SK-N-DZ (cell line): ENCODE measurements at regions not wholly inside any gene's neighbourhood (a gene's known extent, or its start where the extent isn't known, plus 50 kb on each side); places are given as distances from the start of the nearest gene placed in this dataset.
"Not testable (repeated sequence)": the region's sequence is repeated elsewhere in the genome, so short reads cannot be mapped to it uniquely, and the experiment has no call there.

ENCODE experiments used
- DNase-seq: peaks from one replicate; pipeline ENCODE4 v3.0.0-alpha.2; 2015; ENCODE audit warnings: low spot score

GRCh38 chr1:101367630-101368029 lies 130.8 kb downstream of the S1PR1 start:
- DNase-seq = no peak

DNA sequence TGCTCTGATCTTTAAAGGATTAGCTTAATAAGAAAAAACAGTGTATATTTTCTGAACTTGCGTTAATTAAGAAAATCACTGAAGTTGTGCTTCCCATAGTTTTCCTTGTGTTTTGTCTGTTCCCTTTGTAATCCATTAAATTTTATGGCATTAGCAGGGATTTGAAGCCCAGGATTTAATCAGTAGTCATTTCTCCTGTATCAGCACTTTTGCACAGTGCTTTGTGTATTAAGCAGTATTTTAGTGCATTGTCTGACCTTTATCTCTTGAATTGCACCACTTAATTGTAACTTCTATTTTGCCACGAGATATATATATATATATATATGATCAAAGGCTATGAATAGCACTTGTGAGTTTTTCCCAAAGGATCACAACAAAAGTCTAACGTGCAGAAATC lies 133.7 kb downstream of the S1PR1 start:
- no peak for DNase-seq

GRCh38 chr1:101371259-101371658 lies 134.4 kb downstream of the S1PR1 start:
- DNase-seq = no peak

- no peak for DNase-seq
These were observed 136.8 kb downstream of the S1PR1 start for GRCh38 chr1:101373570-101373969.

DNA sequence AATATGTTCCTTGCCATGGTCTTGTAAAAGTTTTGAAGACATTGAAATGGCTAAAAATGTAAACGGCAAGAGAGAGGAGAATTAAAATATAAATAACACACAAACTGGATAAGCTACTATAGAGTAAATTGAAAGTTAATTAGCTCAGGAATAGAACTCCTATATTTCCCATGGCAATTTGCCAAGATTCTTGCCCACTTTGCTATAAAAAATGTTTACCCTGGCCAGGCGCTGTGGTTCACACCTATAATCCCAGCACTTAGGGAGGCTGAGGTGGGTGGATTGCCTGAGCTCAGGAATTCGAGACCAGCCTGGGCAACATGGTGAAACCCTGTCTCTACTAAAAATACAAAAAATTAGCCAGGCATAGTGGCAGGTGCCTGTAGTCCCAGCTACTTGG lies 138.6 kb downstream of the S1PR1 start:
- DNase-seq = not testable (repeated sequence)

- DNase-seq = peak; percentile 40
These were observed 139.6 kb downstream of the S1PR1 start for GRCh38 chr1:101376121-101377083.

GRCh38 chr1:101377084-101377835 lies 140.4 kb downstream of the S1PR1 start:
- DNase-seq = no peak

- DNase-seq = no peak
These were observed 142.2 kb downstream of the S1PR1 start for GRCh38 chr1:101379037-101379436.

DNA sequence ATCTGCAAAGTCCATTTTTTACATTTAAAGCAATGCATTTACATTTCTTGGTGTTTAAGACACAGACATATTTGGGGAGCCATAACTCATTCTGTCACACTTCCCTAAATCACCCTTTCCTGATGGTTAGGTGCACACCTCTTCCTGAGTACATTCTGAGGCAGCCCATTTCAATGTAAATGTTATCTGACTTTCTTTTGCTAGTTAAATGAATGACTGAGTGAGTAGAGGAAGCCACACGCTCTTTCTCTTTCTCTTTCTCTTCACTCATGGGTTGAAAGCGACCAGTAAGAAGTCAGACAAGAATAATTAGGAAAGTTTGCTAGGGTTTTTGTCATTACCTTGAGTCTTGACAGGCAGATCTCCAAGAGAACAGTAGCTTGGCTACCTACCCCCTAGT lies 143.1 kb downstream of the S1PR1 start:
- no peak for DNase-seq

DNA sequence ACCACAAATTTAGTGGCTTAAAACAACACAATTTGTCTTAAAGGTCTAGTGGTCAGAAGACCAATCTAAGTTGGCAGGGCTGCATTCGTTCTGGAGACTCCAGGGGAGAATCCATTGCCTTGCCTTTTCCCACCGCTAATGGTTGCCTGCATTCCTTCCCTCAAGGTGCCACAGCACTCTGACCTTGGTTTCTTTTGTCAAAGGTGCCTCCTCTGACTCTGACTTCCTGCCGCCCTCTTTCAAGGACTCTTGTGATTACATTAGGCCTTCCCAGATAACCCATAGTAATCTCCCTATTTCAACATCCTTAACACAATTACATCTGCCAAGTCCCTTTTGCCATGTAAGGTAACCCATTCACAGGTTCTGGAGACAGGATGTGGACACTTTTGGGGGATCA lies 145.3 kb downstream of the S1PR1 start:
- peak; percentile 10 for DNase-seq

- no peak for DNase-seq
These were observed 152.2 kb downstream of the S1PR1 start for GRCh38 chr1:101388904-101389546.

GRCh38 chr1:101389547-101389929 lies 152.7 kb downstream of the S1PR1 start:
- DNase-seq = no peak

GRCh38 chr1:101392552-101392951 lies 155.7 kb downstream of the S1PR1 start:
- DNase-seq = no peak

DNA sequence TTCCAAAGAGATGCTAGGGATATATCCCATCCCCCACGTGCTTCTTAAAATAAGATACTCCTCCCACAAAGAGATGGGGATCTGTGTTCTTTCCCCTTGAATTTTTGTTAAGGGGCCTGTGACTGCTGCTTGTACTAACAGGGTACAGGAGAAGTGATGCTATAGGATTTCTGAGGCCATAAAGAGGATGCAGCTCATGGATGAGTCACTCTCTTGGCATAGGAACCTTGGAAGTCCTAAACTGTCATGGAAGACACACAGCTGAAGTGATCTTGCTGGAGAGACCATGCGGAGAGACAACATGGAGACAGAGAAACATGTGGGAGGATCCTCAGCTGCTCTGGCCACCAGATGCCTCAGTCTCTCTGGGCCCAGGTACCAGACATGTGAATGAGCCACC lies 157.2 kb downstream of the S1PR1 start:
- no peak for DNase-seq

DNA sequence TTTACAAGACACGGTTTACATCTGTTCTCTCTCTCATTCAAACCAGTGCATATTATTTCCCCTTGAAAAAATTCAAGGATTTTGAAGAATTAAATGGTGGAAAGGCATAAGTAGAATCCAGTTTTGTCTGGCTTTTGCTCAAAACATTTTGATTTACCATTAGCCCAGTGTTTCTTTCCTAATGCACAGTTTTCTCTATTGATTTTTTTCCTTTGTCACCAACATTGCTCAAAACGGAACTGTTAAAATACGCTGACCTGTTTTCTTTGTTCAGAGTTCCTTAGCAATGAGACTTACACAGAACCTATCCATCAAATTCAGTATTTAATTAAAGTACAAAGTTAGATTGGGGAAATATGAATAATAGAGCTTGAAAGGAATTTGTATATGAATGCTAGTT lies 162.4 kb downstream of the S1PR1 start:
- DNase-seq = no peak

DNA sequence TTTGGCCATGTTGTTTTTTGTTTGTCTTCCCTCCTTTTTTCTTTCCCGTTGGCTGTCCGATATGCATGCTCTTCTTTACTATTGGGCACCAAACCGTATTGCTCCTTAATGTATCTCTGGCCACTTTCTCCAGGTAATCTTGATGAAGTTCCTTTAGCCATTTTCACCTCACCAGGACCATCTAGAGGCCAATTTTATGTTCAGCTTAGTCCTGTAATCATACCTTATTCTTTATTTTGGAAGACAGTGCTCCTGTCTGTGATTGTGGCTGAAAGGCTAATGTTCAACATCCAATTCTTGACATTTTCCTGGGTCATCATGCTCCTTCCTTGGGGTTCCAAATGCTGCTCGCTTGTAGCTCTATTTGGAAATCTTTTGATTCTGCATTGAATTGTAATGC lies 169.5 kb downstream of the S1PR1 start:
- DNase-seq = no peak

GRCh38 chr1:101406681-101407080 lies 169.9 kb downstream of the S1PR1 start:
- DNase-seq = no peak

DNA sequence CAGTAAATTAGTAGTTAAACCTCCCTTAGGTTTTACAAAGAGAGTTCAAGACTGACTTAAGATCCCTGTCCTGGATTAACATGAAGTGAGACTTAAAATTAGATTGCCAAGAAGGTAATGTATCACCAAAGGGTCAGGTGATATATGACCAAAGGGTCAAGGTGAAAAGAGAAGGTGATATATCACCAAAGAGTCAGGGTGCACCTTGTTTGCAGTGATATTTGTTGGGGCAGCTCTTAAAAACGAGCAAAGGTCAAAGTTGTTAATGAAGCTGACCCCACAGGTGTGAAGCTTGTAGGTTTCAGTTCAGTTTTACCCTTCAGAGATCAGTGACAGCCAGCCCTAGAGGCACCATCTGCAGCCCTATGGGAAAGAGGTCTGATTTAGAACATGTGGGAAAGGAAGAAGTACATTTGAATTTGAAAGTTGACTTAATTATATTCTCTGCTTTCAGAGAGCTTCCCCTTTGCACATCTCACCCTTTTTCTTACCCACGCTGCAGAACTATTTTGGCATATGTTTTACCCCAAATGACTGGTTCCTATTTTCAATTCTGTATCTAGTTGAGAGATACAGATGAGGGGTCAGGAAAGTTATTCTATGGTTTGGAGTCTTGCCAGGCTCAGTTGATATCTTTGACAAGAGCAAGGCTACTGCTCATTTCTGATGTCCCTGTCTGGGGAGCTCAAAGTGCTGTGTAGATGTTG lies 170.8 kb downstream of the S1PR1 start:
- DNase-seq = no peak

GRCh38 chr1:101408212-101409042 lies 171.6 kb downstream of the S1PR1 start:
- no peak for DNase-seq

DNA sequence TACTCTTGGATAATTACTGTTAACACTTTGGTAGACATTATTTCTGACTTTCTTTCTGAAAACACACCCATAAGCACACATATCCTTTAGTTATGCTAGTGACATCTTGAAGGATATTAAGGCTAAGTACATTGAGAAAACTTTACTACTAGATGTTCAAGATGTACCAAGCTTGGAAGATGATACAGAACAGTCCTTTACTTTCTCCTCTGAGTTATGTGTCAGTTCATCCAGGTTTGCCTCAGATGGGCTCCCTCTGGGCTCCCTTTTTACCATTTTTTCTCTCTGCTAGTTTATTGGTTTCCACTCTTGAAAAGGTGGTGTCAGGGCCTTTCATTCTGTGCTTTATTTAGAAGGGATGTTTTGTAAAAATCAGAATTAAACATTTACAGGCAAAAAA lies 172.3 kb downstream of the S1PR1 start:
- no peak for DNase-seq
